Sigmoid colon (tissue), 4 donors: ENCODE measurements at regions not wholly inside any gene's neighbourhood (a gene's known extent, or its start where the extent isn't known, plus 50 kb on each side); places are given as distances from the start of the nearest gene placed in this dataset.

ENCODE experiments used
- EP300 ChIP-seq, 4 donors: sonication (generic); formaldehyde crosslinking; IDR thresholded peaks; one replicate each; pipeline ENCODE4 v1.6.1; 2017; ENCODE audit warnings: antibody characterized with exemption in 4 of 4
- POLR2AphosphoS5 ChIP-seq, 4 donors: sonication (generic); formaldehyde crosslinking; IDR thresholded peaks; one replicate each; pipeline ENCODE4 v1.6.1; 2017; ENCODE audit warnings: antibody characterized with exemption in 4 of 4
- TF ChIP-seq, protein P1 (sequence below), 4 experiments: fragments of 450-650 bp in 3 of 4; fragments of 200-600 bp in 1 of 4; IDR thresholded peaks; one replicate each; pipeline ENCODE4 v1.5.1; 2016 to 2019; ENCODE audit warnings: antibody characterized with exemption in 4 of 4, mild to moderate bottlenecking in 3 of 4, moderate library complexity in 2 of 4

DNA sequence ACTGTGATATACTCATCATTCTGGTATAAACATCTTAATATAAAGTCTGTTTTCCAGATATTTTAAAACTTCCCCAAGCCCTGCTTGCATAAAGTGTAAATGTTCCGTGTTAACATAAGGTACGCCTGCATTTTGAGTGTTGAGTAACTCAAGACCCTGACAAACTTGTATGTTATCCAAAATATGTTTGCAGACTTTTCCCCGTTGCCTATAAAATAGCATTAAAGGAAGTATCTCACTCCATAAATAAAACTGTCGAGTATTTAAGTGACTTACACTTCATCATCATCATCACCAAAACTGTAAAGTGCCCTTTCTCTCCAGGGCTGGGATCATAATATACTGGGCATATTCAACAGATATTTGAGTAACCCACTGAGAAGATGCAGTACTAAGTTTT lies 64.6 kb upstream of the TSPAN8 start:
- TF ChIP-seq, protein P1, sequence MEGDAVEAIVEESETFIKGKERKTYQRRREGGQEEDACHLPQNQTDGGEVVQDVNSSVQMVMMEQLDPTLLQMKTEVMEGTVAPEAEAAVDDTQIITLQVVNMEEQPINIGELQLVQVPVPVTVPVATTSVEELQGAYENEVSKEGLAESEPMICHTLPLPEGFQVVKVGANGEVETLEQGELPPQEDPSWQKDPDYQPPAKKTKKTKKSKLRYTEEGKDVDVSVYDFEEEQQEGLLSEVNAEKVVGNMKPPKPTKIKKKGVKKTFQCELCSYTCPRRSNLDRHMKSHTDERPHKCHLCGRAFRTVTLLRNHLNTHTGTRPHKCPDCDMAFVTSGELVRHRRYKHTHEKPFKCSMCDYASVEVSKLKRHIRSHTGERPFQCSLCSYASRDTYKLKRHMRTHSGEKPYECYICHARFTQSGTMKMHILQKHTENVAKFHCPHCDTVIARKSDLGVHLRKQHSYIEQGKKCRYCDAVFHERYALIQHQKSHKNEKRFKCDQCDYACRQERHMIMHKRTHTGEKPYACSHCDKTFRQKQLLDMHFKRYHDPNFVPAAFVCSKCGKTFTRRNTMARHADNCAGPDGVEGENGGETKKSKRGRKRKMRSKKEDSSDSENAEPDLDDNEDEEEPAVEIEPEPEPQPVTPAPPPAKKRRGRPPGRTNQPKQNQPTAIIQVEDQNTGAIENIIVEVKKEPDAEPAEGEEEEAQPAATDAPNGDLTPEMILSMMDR (IDR thresholded peaks at IDR 0.05), result no peak
- TF ChIP-seq EP300 (IDR thresholded peaks at IDR 0.05) (no peak), POLR2AphosphoS5 (IDR thresholded peaks at IDR 0.05) (no peak)
